ENCODE measurements at regions not wholly inside any gene's neighbourhood (a gene's known extent, or its start where the extent isn't known, plus 50 kb on each side); places are given as distances from the start of the nearest gene placed in this dataset.

DNA sequence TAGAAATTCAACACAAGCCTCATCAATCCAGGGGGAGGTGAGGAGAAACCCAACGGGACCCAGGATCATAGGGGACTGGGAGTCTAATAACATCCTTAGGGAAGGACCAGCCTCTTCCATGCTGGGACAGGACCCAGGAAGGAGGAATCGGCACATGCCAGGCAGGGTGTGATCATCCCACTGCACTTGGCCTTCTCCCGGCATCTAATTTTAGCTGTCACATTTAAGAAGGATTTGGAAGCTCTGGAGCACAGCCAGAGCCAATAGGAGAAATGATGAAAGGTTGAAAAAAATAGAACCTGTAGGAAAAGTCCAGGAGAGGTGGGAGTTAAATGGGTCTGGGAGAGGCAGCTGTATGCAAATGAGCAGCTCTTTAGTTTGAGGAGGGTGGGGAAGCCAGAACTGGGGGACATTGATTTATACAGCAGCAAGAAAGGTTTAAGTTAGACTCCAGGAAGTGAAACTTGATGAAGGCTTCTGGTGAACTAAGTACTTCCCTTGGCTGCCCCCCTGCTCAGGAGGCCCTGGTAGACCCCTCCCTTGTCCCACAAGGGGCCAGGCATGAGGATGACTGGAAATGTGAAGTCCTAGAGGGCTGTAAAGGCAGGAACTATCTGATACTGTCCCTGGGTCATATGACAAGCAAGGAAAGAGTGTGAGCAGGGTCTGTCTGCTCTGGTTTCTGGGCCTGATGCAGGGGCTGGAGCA, 260.3 kb downstream of the LRFN2 start:
- Histone ChIP-seq H3K9me3 (ENCODE audit: control insufficient read depth, low read length) (no peaks in the 10 kb centered on the region), H3K4me1 (ENCODE audit: control insufficient read depth, insufficient read depth, low read length) (no peaks in the 10 kb centered on the region), H3K27me3 (ENCODE audit: control insufficient read depth, insufficient read depth) (no peaks in the 10 kb centered on the region), H3K4me3 (ENCODE audit: low read length) (no peak overlapping the region), H3K27ac (ENCODE audit: low read length) (no peak overlapping the region)
- ATAC-seq (peak; percentile 45 to 55), DNase-seq (no peak)
- intact Hi-C loops (cut with DNase I) = loop anchor here in 1 of 4 donors (5.0 to 10.0 kb wide), 2 partner anchors 90 to 258 kb away; partner anchors contain the start of gene LRFN2
- 45% methylated on average over 3 of the region's 3 CpGs for WGBS

DNA sequence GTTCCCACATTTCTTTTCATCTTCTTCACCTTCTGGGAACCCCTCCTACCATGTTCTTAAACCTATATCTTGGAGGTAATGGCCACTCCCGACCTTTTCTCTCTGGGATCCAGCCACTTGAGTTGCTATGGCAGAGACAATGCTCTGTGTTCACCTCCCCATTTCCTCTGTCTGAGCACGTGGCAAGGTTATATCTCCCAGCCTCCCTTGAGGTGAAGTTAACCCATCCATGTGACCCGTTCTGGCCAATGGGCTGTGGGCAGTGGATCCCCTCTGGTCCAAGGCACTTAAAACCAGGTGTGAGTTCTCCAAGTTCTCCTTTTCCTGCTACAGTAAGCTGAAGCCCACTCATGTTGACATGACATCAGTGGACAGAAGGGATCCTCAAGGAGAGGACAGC, 261.4 kb downstream of the LRFN2 start:
- intact Hi-C loops (cut with DNase I) = loop anchor here in 1 of 4 donors (5.0 to 10.0 kb wide), 2 partner anchors 92 to 259 kb away; partner anchors contain the start of gene LRFN2
- no peak for ATAC-seq
- no peaks in the 10 kb centered on the region for H3K27me3 ChIP-seq (ENCODE audit: control insufficient read depth, insufficient read depth)

DNA sequence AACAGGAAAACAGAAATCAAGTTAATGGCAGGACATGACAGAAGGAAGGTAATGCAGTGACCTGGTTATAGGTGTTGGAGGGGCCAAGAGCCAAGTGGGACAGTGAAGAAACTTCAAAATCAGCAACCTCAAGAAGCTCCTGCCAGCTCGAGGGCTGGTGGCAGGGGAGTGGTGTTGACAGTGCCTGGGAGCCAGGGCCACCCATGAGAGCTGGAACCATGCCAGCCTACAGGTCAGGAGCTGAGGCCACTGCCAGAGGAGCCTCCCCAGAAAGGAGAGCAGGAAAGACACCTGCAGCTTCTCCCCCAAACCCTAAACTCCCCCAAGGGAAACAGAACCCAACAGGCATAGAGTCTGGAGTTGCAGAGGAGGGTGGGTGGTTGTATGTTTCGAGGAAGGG, 262.1 kb downstream of the LRFN2 start:
- H3K27me3 ChIP-seq (ENCODE audit: control insufficient read depth, insufficient read depth) = no peaks in the 10 kb centered on the region
- peak in 1 of 2 donors; percentile 8 for ATAC-seq
- H3K4me3 ChIP-seq (ENCODE audit: low read length) = no peak overlapping the region
- intact Hi-C loops (cut with DNase I) = loop anchor here in 1 of 4 donors (5.0 to 10.0 kb wide), 2 partner anchors 92 to 260 kb away; partner anchors contain the start of gene LRFN2
- H3K9me3 ChIP-seq (ENCODE audit: control insufficient read depth, low read length) = no peaks in the 10 kb centered on the region
- peak in 1 of 3 donors; percentile 72 for DNase-seq
- no peaks in the 10 kb centered on the region for H3K4me1 ChIP-seq (ENCODE audit: control insufficient read depth, insufficient read depth, low read length)
- H3K27ac ChIP-seq (ENCODE audit: low read length) = no peak overlapping the region
- 45% methylated on average over 2 of the region's 2 CpGs for WGBS

More for the DNA sequence above, 261.4 kb downstream of the LRFN2 start:
- H3K4me3 ChIP-seq (ENCODE audit: low read length) = no peak overlapping the region
- H3K27ac ChIP-seq (ENCODE audit: low read length) = no peak overlapping the region
- DNase-seq = no peak
- no peaks in the 10 kb centered on the region for H3K9me3 ChIP-seq (ENCODE audit: control insufficient read depth, low read length)
- H3K4me1 ChIP-seq (ENCODE audit: control insufficient read depth, insufficient read depth, low read length) = no peaks in the 10 kb centered on the region
- 57% methylated on average over 3 of the region's 3 CpGs for WGBS

DNA sequence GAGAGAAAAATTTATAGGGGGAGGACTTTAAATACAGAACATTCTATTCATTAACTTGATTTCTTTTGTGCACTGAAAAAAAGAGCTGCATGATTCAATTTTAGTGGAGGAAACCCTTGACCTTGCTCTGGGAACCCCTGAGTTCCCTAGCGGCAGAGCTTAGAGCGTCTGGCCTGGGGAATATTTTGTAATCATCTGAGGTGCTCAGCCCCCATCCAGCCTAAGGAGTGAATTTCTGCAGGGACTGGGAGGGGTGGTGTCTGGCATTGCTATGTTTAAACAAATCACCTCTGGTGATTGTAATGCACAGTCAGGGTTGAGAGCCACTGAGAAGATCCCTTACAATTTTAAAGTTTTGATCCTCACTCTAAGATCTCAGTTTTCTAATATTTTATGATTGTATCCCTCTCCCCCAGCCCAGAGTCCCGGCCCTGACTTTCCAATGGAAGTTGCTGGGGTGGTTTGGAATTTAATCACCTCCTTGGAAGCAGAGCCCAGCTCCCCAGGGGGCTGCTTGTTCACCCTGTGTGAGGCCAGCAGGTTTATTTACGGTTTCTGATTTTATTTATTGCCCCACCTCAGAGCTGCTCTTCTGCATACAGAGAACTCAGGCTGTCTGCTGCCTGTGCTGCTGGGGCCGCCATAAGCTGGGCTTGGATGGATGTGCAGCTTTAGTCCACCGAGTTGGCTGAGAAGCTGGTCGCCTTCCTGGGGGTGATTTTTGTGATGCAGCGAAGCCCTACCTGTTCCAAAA, 263.1 kb downstream of the LRFN2 start:
- Histone ChIP-seq H3K27me3 (ENCODE audit: control insufficient read depth, insufficient read depth) (no peaks in the 10 kb centered on the region), H3K9me3 (ENCODE audit: control insufficient read depth, low read length) (no peaks in the 10 kb centered on the region), H3K4me1 (ENCODE audit: control insufficient read depth, insufficient read depth, low read length) (no peaks in the 10 kb centered on the region), H3K4me3 (ENCODE audit: low read length) (no peak overlapping the region), H3K27ac (ENCODE audit: low read length) (no peak overlapping the region)
- intact Hi-C loops (cut with DNase I) = loop anchor here in 1 of 4 donors (10.0 kb wide), 1 partner anchor 261 kb away; the partner anchor contains the start of gene LRFN2
- no peak for DNase-seq
- WGBS = 73% methylated on average over 8 of the region's 8 CpGs
- no peak for ATAC-seq

DNA sequence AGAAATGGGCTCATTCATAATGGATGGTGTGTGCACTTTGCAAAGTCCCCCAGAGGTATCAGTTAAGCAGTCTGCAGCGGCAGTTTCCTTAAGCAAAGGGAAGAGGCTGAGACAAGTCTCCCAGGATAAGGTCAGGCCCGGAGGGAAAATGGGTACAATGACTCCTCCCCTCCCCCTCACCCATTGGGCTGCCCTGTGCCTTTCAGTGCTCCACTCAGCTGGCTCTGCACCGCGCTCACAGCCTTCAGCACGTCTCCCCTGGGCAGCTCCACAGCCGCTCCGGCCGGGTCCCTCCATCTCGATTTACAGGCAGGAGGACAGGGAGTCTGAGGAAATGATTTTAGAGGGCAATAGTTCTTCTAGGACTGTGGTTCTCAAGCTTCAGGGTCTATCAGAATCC, 264.8 kb downstream of the LRFN2 start:
- WGBS = 59% methylated on average over 9 of the region's 9 CpGs
- ATAC-seq (no peak), DNase-seq (no peak)
- no peak overlapping the region for H3K27ac ChIP-seq (ENCODE audit: low read length)
- H3K9me3 ChIP-seq (ENCODE audit: control insufficient read depth, low read length) = no peaks in the 10 kb centered on the region
- intact Hi-C loops (cut with DNase I) = loop anchor here in 1 of 4 donors (10.0 kb wide), 1 partner anchor 262 kb away; the partner anchor contains the start of gene LRFN2
- H3K4me3 ChIP-seq (ENCODE audit: low read length) = no peak overlapping the region
- no peaks in the 10 kb centered on the region for H3K27me3 ChIP-seq (ENCODE audit: control insufficient read depth, insufficient read depth)
- H3K4me1 ChIP-seq (ENCODE audit: control insufficient read depth, insufficient read depth, low read length) = no peaks in the 10 kb centered on the region

DNA sequence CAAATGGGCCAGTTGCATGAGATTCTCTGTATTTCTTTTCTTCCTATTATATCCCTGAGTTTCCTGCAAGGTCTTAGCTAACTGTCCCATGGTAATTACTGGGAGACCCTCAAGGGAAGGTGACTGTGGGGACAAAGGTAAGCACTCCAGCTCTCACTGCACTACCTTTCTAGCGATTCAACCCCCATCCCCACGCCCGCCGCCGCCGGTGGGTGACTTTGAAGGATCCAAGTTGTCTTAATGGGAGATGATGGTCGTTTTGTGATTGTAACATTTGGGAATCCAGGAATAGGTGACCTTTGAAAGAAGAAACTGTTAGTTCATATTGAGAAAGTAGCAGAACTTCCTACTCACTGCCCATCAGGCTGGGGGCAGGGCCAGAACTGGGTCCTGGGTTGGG, 265.5 kb downstream of the LRFN2 start:
- Histone ChIP-seq H3K4me1 (ENCODE audit: control insufficient read depth, insufficient read depth, low read length) (no peaks in the 10 kb centered on the region), H3K4me3 (ENCODE audit: low read length) (no peak overlapping the region), H3K27ac (ENCODE audit: low read length) (no peak overlapping the region), H3K9me3 (ENCODE audit: control insufficient read depth, low read length) (no peaks in the 10 kb centered on the region), H3K27me3 (ENCODE audit: control insufficient read depth, insufficient read depth) (no peaks in the 10 kb centered on the region)
- intact Hi-C loops (cut with DNase I) = loop anchor here in 1 of 4 donors (10.0 kb wide), 1 partner anchor 263 kb away; the partner anchor contains the start of gene LRFN2
- WGBS = 92% methylated on average over 7 of the region's 7 CpGs
- DNase-seq = no peak
- ATAC-seq = no peak

DNA sequence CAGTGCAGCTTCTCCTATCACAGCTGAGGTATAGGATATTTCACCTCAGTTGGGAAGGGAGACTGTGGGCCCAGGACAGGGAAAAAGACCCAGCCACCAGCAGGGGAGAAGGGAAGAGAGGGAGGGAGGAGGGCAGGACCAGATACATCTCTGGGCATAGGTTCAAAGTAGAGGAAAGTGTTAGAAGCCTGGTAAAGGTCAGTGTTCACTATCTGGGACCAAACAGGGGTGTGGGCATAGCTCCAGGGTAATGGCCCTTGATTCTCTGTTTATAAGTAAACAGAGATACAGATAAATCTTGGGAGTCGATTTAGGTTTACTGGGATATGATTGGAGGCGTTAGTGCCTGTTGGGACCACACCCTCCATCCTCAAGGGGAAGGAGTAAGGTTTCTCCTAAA, 266.2 kb downstream of the LRFN2 start:
- Histone ChIP-seq H3K4me1 (ENCODE audit: control insufficient read depth, insufficient read depth, low read length) (no peaks in the 10 kb centered on the region), H3K27me3 (ENCODE audit: control insufficient read depth, insufficient read depth) (no peaks in the 10 kb centered on the region), H3K9me3 (ENCODE audit: control insufficient read depth, low read length) (no peaks in the 10 kb centered on the region), H3K4me3 (ENCODE audit: low read length) (no peak overlapping the region), H3K27ac (ENCODE audit: low read length) (no peak overlapping the region)
- DNase-seq = no peak
- WGBS = 54% methylated on average over 2 of the region's 2 CpGs
- intact Hi-C loops (cut with DNase I) = loop anchor here in 1 of 4 donors (10.0 kb wide), 1 partner anchor 264 kb away; the partner anchor contains the start of gene LRFN2
- ATAC-seq = no peak

DNA sequence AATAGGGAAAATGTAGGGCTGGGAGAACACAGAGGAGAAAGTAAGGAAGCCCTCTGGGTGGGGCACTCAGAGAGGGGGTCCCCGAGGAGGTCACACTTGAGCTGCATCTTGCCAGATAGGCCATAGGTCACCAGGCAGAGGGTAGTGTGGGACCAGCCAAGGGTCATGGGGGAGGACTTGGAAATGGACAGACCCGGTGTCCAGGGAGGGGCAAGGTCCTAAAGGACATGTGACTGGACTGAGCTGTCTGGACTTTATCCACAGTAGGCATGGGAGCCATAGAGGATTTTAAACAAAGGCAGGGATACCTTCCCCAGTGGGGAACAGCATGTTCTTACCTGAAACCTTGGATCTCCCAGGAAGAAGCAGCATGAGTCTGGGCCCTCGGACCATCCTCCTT, 266.7 kb downstream of the LRFN2 start:
- no peak for ATAC-seq
- 86% methylated on average over 3 of the region's 3 CpGs for WGBS
- no peak overlapping the region for H3K27ac ChIP-seq (ENCODE audit: low read length)
- DNase-seq = no peak
- H3K4me3 ChIP-seq (ENCODE audit: low read length) = no peak overlapping the region
- intact Hi-C loops (cut with DNase I) = loop anchor here in 1 of 4 donors (10.0 kb wide), 1 partner anchor 264 kb away; the partner anchor contains the start of gene LRFN2
- H3K27me3 ChIP-seq (ENCODE audit: control insufficient read depth, insufficient read depth) = no peaks in the 10 kb centered on the region
- H3K9me3 ChIP-seq (ENCODE audit: control insufficient read depth, low read length) = no peaks in the 10 kb centered on the region
- H3K4me1 ChIP-seq (ENCODE audit: control insufficient read depth, insufficient read depth, low read length) = no peaks in the 10 kb centered on the region

DNA sequence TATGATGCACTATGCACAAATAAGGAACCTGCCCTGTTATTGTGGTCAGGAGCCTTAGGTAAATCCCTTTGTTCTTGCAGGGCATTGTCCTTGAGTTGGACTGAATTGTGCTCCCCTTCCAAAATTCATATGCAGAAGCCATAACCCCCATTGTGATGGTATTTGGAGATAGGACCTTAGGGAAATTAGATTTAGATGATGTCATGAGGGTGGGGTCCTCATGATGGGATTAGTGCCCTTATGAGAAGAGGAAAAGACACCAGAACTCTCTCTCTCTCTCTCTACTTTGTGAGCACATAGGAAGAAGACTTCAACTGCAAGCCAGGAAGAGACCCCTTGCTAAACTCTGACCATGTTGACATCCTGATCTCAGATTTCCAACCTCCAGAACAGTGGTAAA, 268.0 kb downstream of the LRFN2 start:
- H3K27ac ChIP-seq (ENCODE audit: low read length) = no peak overlapping the region

DNA sequence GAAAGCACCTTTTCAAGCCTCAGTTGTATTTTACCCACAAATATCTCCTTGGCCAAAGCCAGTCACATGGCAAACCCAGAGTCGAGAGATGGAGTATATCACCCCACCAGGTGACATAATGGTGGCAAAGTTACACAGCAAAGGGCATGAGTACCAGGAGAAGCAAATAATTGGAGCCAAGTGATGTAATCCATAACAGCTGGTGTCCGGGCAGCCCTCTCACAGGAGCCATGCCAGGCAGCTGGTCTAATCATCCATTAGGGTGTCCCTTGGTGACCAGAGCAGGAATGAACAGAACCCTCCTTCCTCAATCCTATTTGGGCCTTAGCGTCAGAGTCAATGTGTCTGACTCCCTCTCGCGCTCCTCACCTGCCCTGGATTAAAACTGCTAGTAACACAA, 272.1 kb downstream of the LRFN2 start:
- H3K4me3 ChIP-seq (ENCODE audit: low read length) = no peak overlapping the region
- H3K27me3 ChIP-seq (ENCODE audit: control insufficient read depth, insufficient read depth) = no peaks in the 10 kb centered on the region
- no peaks in the 10 kb centered on the region for H3K9me3 ChIP-seq (ENCODE audit: control insufficient read depth, low read length)
- 81% methylated on average over 5 of the region's 5 CpGs for WGBS
- no peaks in the 10 kb centered on the region for H3K4me1 ChIP-seq (ENCODE audit: control insufficient read depth, insufficient read depth, low read length)
- intact Hi-C loops (cut with DNase I) = no loop called here
- DNase-seq (no peak), ATAC-seq (no peak)
- H3K27ac ChIP-seq (ENCODE audit: low read length) = no peak overlapping the region

More for the DNA sequence above, 268.0 kb downstream of the LRFN2 start:
- no peak overlapping the region for H3K4me3 ChIP-seq (ENCODE audit: low read length)
- ATAC-seq = no peak
- no peaks in the 10 kb centered on the region for H3K9me3 ChIP-seq (ENCODE audit: control insufficient read depth, low read length)
- no peak for DNase-seq
- H3K4me1 ChIP-seq (ENCODE audit: control insufficient read depth, insufficient read depth, low read length) = no peaks in the 10 kb centered on the region
- intact Hi-C loops (cut with DNase I) = no loop called here
- no peaks in the 10 kb centered on the region for H3K27me3 ChIP-seq (ENCODE audit: control insufficient read depth, insufficient read depth)

DNA sequence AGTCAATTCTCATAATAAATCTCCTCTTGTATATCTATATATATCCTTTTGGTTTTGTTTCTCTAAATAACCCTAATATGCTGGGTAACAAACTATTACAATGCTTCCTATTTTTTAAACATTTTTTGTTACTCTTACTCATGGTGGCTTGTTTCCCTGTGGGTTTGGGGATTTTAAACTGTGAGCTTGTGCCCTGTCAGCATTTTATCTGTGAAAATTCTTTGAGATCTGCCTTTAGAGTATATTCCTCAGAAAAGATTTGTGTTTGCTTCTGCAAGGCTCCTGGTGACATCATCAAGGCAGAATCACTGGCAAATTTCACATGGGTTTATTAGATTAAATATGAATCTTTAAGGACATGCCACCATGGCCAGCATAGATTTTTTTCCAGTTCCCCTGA, 273.6 kb downstream of the LRFN2 start:
- Histone ChIP-seq H3K27me3 (ENCODE audit: control insufficient read depth, insufficient read depth) (no peaks in the 10 kb centered on the region), H3K9me3 (ENCODE audit: control insufficient read depth, low read length) (no peaks in the 10 kb centered on the region), H3K4me1 (ENCODE audit: control insufficient read depth, insufficient read depth, low read length) (no peaks in the 10 kb centered on the region), H3K27ac (ENCODE audit: low read length) (no peak overlapping the region), H3K4me3 (ENCODE audit: low read length) (no peak overlapping the region)
- ATAC-seq (no peak), DNase-seq (no peak)
- intact Hi-C loops (cut with DNase I) = no loop called here

All from right cardiac atrium (tissue), 5 donors.